Mesodermal cell (in vitro differentiated cells): ENCODE measurements at regions not wholly inside any gene's neighbourhood (a gene's known extent, or its start where the extent isn't known, plus 50 kb on each side); places are given as distances from the start of the nearest gene placed in this dataset.

Experiments
- H3K27ac ChIP-seq: 2 replicates; pipeline ENCODE4 v1.7.0; 2013; ENCODE audit warnings: mild to moderate bottlenecking, low read depth, low read length, moderate library complexity; ENCODE audit not compliant: severe bottlenecking
- H3K36me3 ChIP-seq: 2 replicates; pipeline ENCODE4 v1.7.1; 2013; ENCODE audit warnings: mild to moderate bottlenecking, low read length, moderate library complexity; ENCODE audit not compliant: control insufficient read depth, insufficient read depth
- H3K4me1 ChIP-seq: one replicate; pipeline ENCODE4 v1.7.1; 2013; ENCODE audit warnings: mild to moderate bottlenecking, low read length; ENCODE audit not compliant: insufficient read depth, control insufficient read depth, poor library complexity, severe bottlenecking
- H3K4me3 ChIP-seq: 2 replicates; pipeline ENCODE4 v1.7.0; 2013; ENCODE audit warnings: low read length, control low read depth, mild to moderate bottlenecking; ENCODE audit not compliant: insufficient read depth, poor library complexity, severe bottlenecking; ENCODE audit errors: extremely low read depth
- H3K9me3 ChIP-seq: 2 replicates; pipeline ENCODE4 v1.7.1; 2013; ENCODE audit warnings: mild to moderate bottlenecking, low read length, moderate library complexity; ENCODE audit not compliant: control insufficient read depth
- WGBS, 2 experiments: methylation state at CpG; one replicate each; pipeline ENCODE4 v1.1.5; 2013; ENCODE audit warnings: missing lambda C conversion rate in 2 of 2; ENCODE audit not compliant: insufficient coverage in 2 of 2; 5-methylcytosine and 5-hydroxymethylcytosine counted together

GRCh38 chr2:10183146-10183675 is 60.7 kb downstream of the RRM2 start:
- Histone ChIP-seq H3K4me3 (no peak overlapping the region), H3K36me3 (no peaks in the 10 kb centered on the region), H3K9me3 (no peaks in the 10 kb centered on the region), H3K4me1 (no peaks in the 10 kb centered on the region), H3K27ac (no peak overlapping the region)
- WGBS, 2 experiments = 90 to 96% methylated on average over 4 to 5 of the region's 7 CpGs

- Histone ChIP-seq H3K36me3 (no peaks in the 10 kb centered on the region), H3K4me3 (no peak overlapping the region), H3K4me1 (no peaks in the 10 kb centered on the region), H3K27ac (no peak overlapping the region), H3K9me3 (no peaks in the 10 kb centered on the region)
- 88 to 96% methylated on average over 5 to 6 of the region's 6 CpGs for WGBS, 2 experiments
These were observed 61.9 kb downstream of the RRM2 start for GRCh38 chr2:10184421-10184820.

- Histone ChIP-seq H3K4me1 (no peaks in the 10 kb centered on the region), H3K4me3 (no peak overlapping the region), H3K9me3 (no peaks in the 10 kb centered on the region), H3K36me3 (no peaks in the 10 kb centered on the region), H3K27ac (no peak overlapping the region)
- 100% methylated on average over 1 of the region's 8 CpGs; no CpG with 5 or more reads in 1 of the 2 experiments for WGBS, 2 experiments
These were observed 62.5 kb downstream of the RRM2 start for GRCh38 chr2:10185046-10185445.

GRCh38 chr2:10185755-10186154 is 63.2 kb downstream of the RRM2 start:
- Histone ChIP-seq H3K4me1 (no peaks in the 10 kb centered on the region), H3K9me3 (no peaks in the 10 kb centered on the region), H3K36me3 (no peaks in the 10 kb centered on the region), H3K4me3 (no peak overlapping the region), H3K27ac (no peak overlapping the region)
- WGBS, 2 experiments = 87 to 100% methylated on average over 2 to 3 of the region's 4 CpGs

GRCh38 chr2:10186868-10187535 is 64.5 kb downstream of the RRM2 start:
- 91 to 92% methylated on average over 22 to 23 of the region's 24 CpGs for WGBS, 2 experiments
- no peak overlapping the region for H3K4me3 ChIP-seq
- H3K36me3 ChIP-seq = no peaks in the 10 kb centered on the region
- no peak overlapping the region for H3K27ac ChIP-seq
- no peaks in the 10 kb centered on the region for H3K9me3 ChIP-seq
- H3K4me1 ChIP-seq = no peaks in the 10 kb centered on the region

- Histone ChIP-seq H3K27ac (no peak overlapping the region), H3K36me3 (no peaks in the 10 kb centered on the region), H3K4me1 (no peaks in the 10 kb centered on the region), H3K9me3 (no peaks in the 10 kb centered on the region), H3K4me3 (no peak overlapping the region)
- 93 to 98% methylated on average over 11 to 14 of the region's 14 CpGs for WGBS, 2 experiments
These were observed 65.1 kb downstream of the RRM2 start for GRCh38 chr2:10187661-10188060.

- WGBS, 2 experiments = 89 to 94% methylated on average over 6 to 7 of the region's 7 CpGs
- Histone ChIP-seq H3K4me3 (no peak overlapping the region), H3K27ac (no peak overlapping the region), H3K9me3 (no peaks in the 10 kb centered on the region), H3K36me3 (no peaks in the 10 kb centered on the region), H3K4me1 (no peaks in the 10 kb centered on the region)
These were observed 65.7 kb downstream of the RRM2 start for GRCh38 chr2:10188211-10188610.

GRCh38 chr2:10188729-10189305 is 66.3 kb downstream of the RRM2 start:
- H3K9me3 ChIP-seq = no peaks in the 10 kb centered on the region
- 89 to 98% methylated on average over 5 to 6 of the region's 12 CpGs for WGBS, 2 experiments
- H3K4me1 ChIP-seq = no peaks in the 10 kb centered on the region
- no peak overlapping the region for H3K27ac ChIP-seq
- no peaks in the 10 kb centered on the region for H3K36me3 ChIP-seq
- H3K4me3 ChIP-seq = no peak overlapping the region

- H3K4me3 ChIP-seq = no peak overlapping the region
- WGBS, 2 experiments = 100% methylated on average over 2 to 3 of the region's 3 CpGs
- no peaks in the 10 kb centered on the region for H3K36me3 ChIP-seq
These were observed 67.7 kb downstream of the RRM2 start for GRCh38 chr2:10190255-10190654.

GRCh38 chr2:10190737-10191532 is 68.4 kb downstream of the RRM2 start:
- WGBS, 2 experiments = 91 to 97% methylated on average over 5 of the region's 10 CpGs

More at GRCh38 chr2:10190255-10190654, 67.7 kb downstream of the RRM2 start:
- H3K9me3 ChIP-seq = no peaks in the 10 kb centered on the region
- H3K27ac ChIP-seq = no peak overlapping the region
- no peaks in the 10 kb centered on the region for H3K4me1 ChIP-seq

More at GRCh38 chr2:10190737-10191532, 68.4 kb downstream of the RRM2 start:
- Histone ChIP-seq H3K4me1 (no peaks in the 10 kb centered on the region), H3K27ac (no peak overlapping the region), H3K36me3 (no peaks in the 10 kb centered on the region), H3K4me3 (no peak overlapping the region), H3K9me3 (no peaks in the 10 kb centered on the region)
